HepG2 (cell line): ENCODE measurements at regions not wholly inside any gene's neighbourhood (a gene's known extent, or its start where the extent isn't known, plus 50 kb on each side); places are given as distances from the start of the nearest gene placed in this dataset.

Source experiments
- ATAC-seq: fragments of 200-7000 bp; cut with Tn5 transposase; 3 replicates; pipeline ENCODE4 v1.9.1; 2020; ENCODE audit warnings: mild to moderate bottlenecking, moderate library complexity
- BruUV-seq: library from RNA; stranded (reverse); fragments of 400-500 nt; replicated peaks from 2 replicates; lab custom pipeline; 2021; lab: Mats Ljungman, UMichigan
- CTCF ChIA-PET: fragments of 300-600 bp; formaldehyde crosslinking; extraction: SDS; loops from one replicate; lab custom pipeline; 2021; ENCODE audit warnings: low total read pairs, inconsistent platforms, low intra/inter-chr PET ratio; lab: Yijun Ruan, JAX
- POLR2A ChIA-PET: fragments of 350-600 bp; sonication (Branson Sonifier 250); formaldehyde crosslinking; loops from one replicate; lab custom pipeline; 2020; ENCODE audit warnings: antibody characterized with exemption, inconsistent platforms; lab: Yijun Ruan, JAX
- DNase-seq: peaks from one replicate; pipeline ENCODE4 v3.0.0-alpha.2; 2015; ENCODE audit warnings: low spot score
- FAIRE-seq: peaks from 3 replicates; lab custom pipeline; 2011; peaks lifted over from hg19 to GRCh38; lab: Jason Lieb, UNC
- H2AFZ ChIP-seq: one replicate; pipeline ENCODE4 v1.6.1; 2011; ENCODE audit warnings: low read length, inconsistent platforms
- H3K27ac ChIP-seq: fragments of 300-600 bp; 3 replicates; pipeline ENCODE4 v1.8.0; 2011; ENCODE audit warnings: mixed run types, mild to moderate bottlenecking, mixed read lengths, low read length, inconsistent platforms; ENCODE audit not compliant: insufficient read depth; ENCODE audit errors: extremely low read length
- H3K27me3 ChIP-seq, 2 experiments: fragments of 200-600 bp in 1 of 2; 2 replicates in 1 of 2; 3 replicates in 1 of 2; pipeline versions ENCODE4 v1.6.0 to v1.8.0; 2011; ENCODE audit warnings: low read length in 2 of 2, mild to moderate bottlenecking in 2 of 2, moderate library complexity in 2 of 2, inconsistent platforms in 1 of 2; ENCODE audit not compliant: insufficient read depth in 2 of 2, control insufficient read depth in 1 of 2
- H3K36me3 ChIP-seq, 2 experiments: fragments of 200-600 bp in 1 of 2; replicated peaks in 1 of 2; 2 replicates in 1 of 2; 3 replicates in 1 of 2; pipeline versions ENCODE4 v1.5.1 to v1.8.0; 2011; ENCODE audit warnings: low read length in 2 of 2, inconsistent platforms in 1 of 2; ENCODE audit not compliant: insufficient read depth in 2 of 2, control insufficient read depth in 1 of 2
- H3K4me1 ChIP-seq: 2 replicates; pipeline ENCODE4 v1.5.1; 2012; ENCODE audit warnings: low read length, inconsistent platforms; ENCODE audit not compliant: insufficient read depth
- H3K4me2 ChIP-seq: 2 replicates; pipeline ENCODE4 v1.6.0; 2011; ENCODE audit warnings: low read depth, low read length, inconsistent platforms
- H3K4me3 ChIP-seq, 3 experiments: fragments of 200-600 bp in 1 of 3; sonication (generic), shearing (Covaris generic) in 1 of 3; replicated peaks in 1 of 3; 2 replicates each; pipeline ENCODE4 v1.5.1; 2011 to 2016; ENCODE audit warnings: low read length in 3 of 3, inconsistent platforms in 2 of 3, low read depth in 2 of 3, mild to moderate bottlenecking in 2 of 3, control low read depth in 1 of 3, mixed read lengths in 1 of 3; ENCODE audit not compliant: insufficient read depth in 1 of 3
- H3K79me2 ChIP-seq: one replicate; pipeline ENCODE4 v1.6.1; 2011; ENCODE audit warnings: low read length, inconsistent platforms; ENCODE audit not compliant: insufficient read depth
- H3K9ac ChIP-seq: 2 replicates; pipeline ENCODE4 v1.6.0; 2011; ENCODE audit warnings: mild to moderate bottlenecking, low read depth, low read length, inconsistent platforms; ENCODE audit not compliant: insufficient read depth
- H3K9me3 ChIP-seq: 2 replicates; pipeline ENCODE4 v1.5.1; 2012; ENCODE audit warnings: mild to moderate bottlenecking, low read length
- H4K20me1 ChIP-seq: 2 replicates; pipeline ENCODE4 v1.6.0; 2011; ENCODE audit warnings: inconsistent platforms, mild to moderate bottlenecking, low read length, moderate library complexity; ENCODE audit not compliant: insufficient read depth
- ADNP ChIP-seq: sonication (generic); formaldehyde crosslinking; IDR thresholded peaks from 2 replicates; pipeline ENCODE4 v1.4.0; 2020; ENCODE audit warnings: missing genetic modification reagents
- ARNT2 ChIP-seq: sonication (generic); formaldehyde crosslinking; IDR thresholded peaks from 2 replicates; pipeline ENCODE4 v1.8.0; 2022; ENCODE audit warnings: mild to moderate bottlenecking, low read depth, missing genetic modification reagents, moderate library complexity
- ATF7-NPFF ChIP-seq: sonication (generic); formaldehyde crosslinking; IDR thresholded peaks from 2 replicates; pipeline ENCODE4 v1.8.1; 2023; ENCODE audit warnings: mild to moderate bottlenecking, low read depth, missing genetic modification reagents, moderate library complexity
- ISX ChIP-seq: sonication (generic); formaldehyde crosslinking; conservative IDR thresholded peaks from 2 replicates; pipeline ENCODE4 v1.5.0; 2020; ENCODE audit warnings: missing genetic modification reagents
- PAF1 ChIP-seq: IDR thresholded peaks from 2 replicates; pipeline ENCODE4 v1.6.1; 2016; ENCODE audit warnings: missing genetic modification reagents, missing compliant biosample characterization
- PHF20 ChIP-seq: sonication (generic); formaldehyde crosslinking; IDR thresholded peaks from 2 replicates; pipeline ENCODE4 v1.5.0; 2020; ENCODE audit warnings: mild to moderate bottlenecking, missing genetic modification reagents
- PHF5A ChIP-seq: IDR thresholded peaks from one replicate; pipeline ENCODE4 v1.6.1; 2018; ENCODE audit warnings: low read depth, missing genetic modification reagents; ENCODE audit not compliant: unreplicated experiment
- RAD21 ChIP-seq: fragments of 450-650 bp; formaldehyde crosslinking; IDR thresholded peaks from 2 replicates; pipeline ENCODE4 v1.5.0; 2020; ENCODE audit warnings: mild to moderate bottlenecking
- SALL2 ChIP-seq: sonication (generic); formaldehyde crosslinking; IDR thresholded peaks from 2 replicates; pipeline ENCODE4 v1.8.1; 2023; ENCODE audit warnings: mild to moderate bottlenecking, missing genetic modification reagents, inconsistent platforms
- SIX1 ChIP-seq: sonication (generic); formaldehyde crosslinking; IDR thresholded peaks from 2 replicates; pipeline ENCODE4 v1.4.0; 2020; ENCODE audit warnings: missing genetic modification reagents, borderline replicate concordance
- SMARCC2 ChIP-seq: fragments of 450-650 bp; IDR thresholded peaks from 2 replicates; pipeline ENCODE4 v1.6.1; 2017; ENCODE audit warnings: antibody characterized with exemption, mild to moderate bottlenecking
- ZBTB1 ChIP-seq: sonication (generic); formaldehyde crosslinking; IDR thresholded peaks from 2 replicates; pipeline ENCODE4 v1.4.0; 2020; ENCODE audit warnings: missing genetic modification reagents, borderline replicate concordance
- ZNF124 ChIP-seq: sonication (generic); formaldehyde crosslinking; IDR thresholded peaks from 2 replicates; pipeline ENCODE4 v1.4.0; 2020; ENCODE audit warnings: missing genetic modification reagents
- ZNF589 ChIP-seq: sonication (generic); formaldehyde crosslinking; conservative IDR thresholded peaks from 2 replicates; pipeline ENCODE4 v1.8.0; 2022; ENCODE audit warnings: mild to moderate bottlenecking, moderate library complexity, missing genetic modification reagents
- ZNF597 ChIP-seq: sonication (generic); formaldehyde crosslinking; IDR thresholded peaks from 2 replicates; pipeline ENCODE4 v1.5.0; 2020; ENCODE audit warnings: missing genetic modification reagents
- ZNF674 ChIP-seq: sonication (generic); formaldehyde crosslinking; IDR thresholded peaks from 2 replicates; pipeline ENCODE4 v1.5.0; 2020; ENCODE audit warnings: low read depth, mild to moderate bottlenecking, missing genetic modification reagents
- WGBS: methylation state at CpG from one replicate; pipeline ENCODE4 v1.1.6; 2017; ENCODE audit warnings: low lambda C conversion rate; 5-methylcytosine and 5-hydroxymethylcytosine counted together
- in situ Hi-C: cut with HindIII; loops from 2 replicates; pipeline ENCODE4 v1.10.0; 2017; ENCODE audit warnings: low pct_unique_long_range_greater_than_20kb; ENCODE audit not compliant: extremely low pct_ligation_motif_present
- intact Hi-C: fragments of 100-400 bp; cut with micrococcal nuclease; formaldehyde crosslinking; loops from one replicate; pipeline ENCODE4 v1.10.0; 2022; ENCODE audit not compliant: unreplicated experiment
- TF ChIP-seq, protein P1 (sequence below): sonication (generic); formaldehyde crosslinking; IDR thresholded peaks from 2 replicates; pipeline ENCODE4 v1.5.1; 2020; ENCODE audit warnings: mild to moderate bottlenecking, missing genetic modification reagents, moderate library complexity
- TF ChIP-seq, protein P2 (sequence below): sonication (generic); formaldehyde crosslinking; IDR thresholded peaks from 2 replicates; pipeline ENCODE4 v1.4.0; 2020; ENCODE audit warnings: missing genetic modification reagents

GRCh38 chr18:22767653-22768052 is 165.5 kb upstream of the RBBP8 start:
- no peak overlapping the region for H3K9ac ChIP-seq
- no peaks in the 10 kb centered on the region for H3K27me3 ChIP-seq
- H2AFZ ChIP-seq = no peak overlapping the region
- H3K27ac ChIP-seq = no peak overlapping the region
- CTCF ChIA-PET = no interaction called here
- intact Hi-C loops = no loop called here
- H3K36me3 ChIP-seq = no peaks in the 10 kb centered on the region
- H3K4me3 ChIP-seq = no peak overlapping the region
- no peak for FAIRE-seq
- H3K79me2 ChIP-seq = no peaks in the 10 kb centered on the region
- ATAC-seq = no peak
- H4K20me1 ChIP-seq = no peaks in the 10 kb centered on the region
- H3K9me3 ChIP-seq = no peaks in the 10 kb centered on the region
- H3K4me2 ChIP-seq = no peak overlapping the region
- POLR2A ChIA-PET = no interaction called here
- in situ Hi-C loops = no loop called here
- no TSS peak for BruUV-seq
- TF ChIP-seq ARNT2 (CRISPR knock-in tag) (no peak), SMARCC2 (no peak)
- no peak for DNase-seq
- H3K4me1 ChIP-seq = no peaks in the 10 kb centered on the region

GRCh38 chr18:22773944-22774343 is 159.2 kb upstream of the RBBP8 start:
- FAIRE-seq = no peak
- ChIA-PET CTCF (no interaction called here), POLR2A (no interaction called here)
- no peaks in the 10 kb centered on the region for H3K79me2 ChIP-seq
- H3K36me3 ChIP-seq = no peaks in the 10 kb centered on the region
- H3K4me1 ChIP-seq = no peaks in the 10 kb centered on the region
- H2AFZ ChIP-seq = no peak overlapping the region
- no peaks in the 10 kb centered on the region for H3K9me3 ChIP-seq
- H3K9ac ChIP-seq = no peak overlapping the region
- no peak overlapping the region for H3K27ac ChIP-seq
- H3K4me3 ChIP-seq = no peak overlapping the region
- no peak overlapping the region for H3K4me2 ChIP-seq
- H4K20me1 ChIP-seq = no peaks in the 10 kb centered on the region
- BruUV-seq = no TSS peak
- in situ Hi-C loops = no loop called here
- no peak for ATAC-seq
- H3K27me3 ChIP-seq = no peaks in the 10 kb centered on the region
- intact Hi-C loops = no loop called here
- DNase-seq = no peak
- 67% methylated on average over 3 of the region's 3 CpGs for WGBS
- TF ChIP-seq, protein P1, sequence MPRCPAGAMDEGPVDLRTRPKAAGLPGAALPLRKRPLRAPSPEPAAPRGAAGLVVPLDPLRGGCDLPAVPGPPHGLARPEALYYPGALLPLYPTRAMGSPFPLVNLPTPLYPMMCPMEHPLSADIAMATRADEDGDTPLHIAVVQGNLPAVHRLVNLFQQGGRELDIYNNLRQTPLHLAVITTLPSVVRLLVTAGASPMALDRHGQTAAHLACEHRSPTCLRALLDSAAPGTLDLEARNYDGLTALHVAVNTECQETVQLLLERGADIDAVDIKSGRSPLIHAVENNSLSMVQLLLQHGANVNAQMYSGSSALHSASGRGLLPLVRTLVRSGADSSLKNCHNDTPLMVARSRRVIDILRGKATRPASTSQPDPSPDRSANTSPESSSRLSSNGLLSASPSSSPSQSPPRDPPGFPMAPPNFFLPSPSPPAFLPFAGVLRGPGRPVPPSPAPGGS (CRISPR knock-in tag) = no peak
- TF ChIP-seq ISX (CRISPR knock-in tag) = no peak
- no peak for TF ChIP-seq SALL2 (CRISPR knock-in tag)
- no peak for TF ChIP-seq SIX1 (CRISPR knock-in tag)
- TF ChIP-seq PHF20 (CRISPR knock-in tag) = no peak
- TF ChIP-seq ZNF124 (CRISPR knock-in tag) = no peak
- TF ChIP-seq PHF5A (CRISPR knock-in tag) = no peak
- TF ChIP-seq ZNF589 (CRISPR knock-in tag) = no peak
- no peak for TF ChIP-seq ADNP (CRISPR knock-in tag)
- TF ChIP-seq ARNT2 (CRISPR knock-in tag) = no peak
- no peak for TF ChIP-seq ZNF597
- TF ChIP-seq ATF7-NPFF (CRISPR knock-in tag) = no peak
- TF ChIP-seq, protein P2, sequence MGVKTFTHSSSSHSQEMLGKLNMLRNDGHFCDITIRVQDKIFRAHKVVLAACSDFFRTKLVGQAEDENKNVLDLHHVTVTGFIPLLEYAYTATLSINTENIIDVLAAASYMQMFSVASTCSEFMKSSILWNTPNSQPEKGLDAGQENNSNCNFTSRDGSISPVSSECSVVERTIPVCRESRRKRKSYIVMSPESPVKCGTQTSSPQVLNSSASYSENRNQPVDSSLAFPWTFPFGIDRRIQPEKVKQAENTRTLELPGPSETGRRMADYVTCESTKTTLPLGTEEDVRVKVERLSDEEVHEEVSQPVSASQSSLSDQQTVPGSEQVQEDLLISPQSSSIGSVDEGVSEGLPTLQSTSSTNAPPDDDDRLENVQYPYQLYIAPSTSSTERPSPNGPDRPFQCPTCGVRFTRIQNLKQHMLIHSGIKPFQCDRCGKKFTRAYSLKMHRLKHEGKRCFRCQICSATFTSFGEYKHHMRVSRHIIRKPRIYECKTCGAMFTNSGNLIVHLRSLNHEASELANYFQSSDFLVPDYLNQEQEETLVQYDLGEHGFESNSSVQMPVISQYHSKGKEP (CRISPR knock-in tag) = no peak
- TF ChIP-seq ZBTB1 (CRISPR knock-in tag) = no peak
- no peak for TF ChIP-seq PAF1 (CRISPR knock-in tag)
- TF ChIP-seq RAD21 = no peak
- no peak for TF ChIP-seq ZNF674 (CRISPR knock-in tag)
